GM23248 (cell line): ENCODE measurements at regions not wholly inside any gene's neighbourhood (a gene's known extent, or its start where the extent isn't known, plus 50 kb on each side); places are given as distances from the start of the nearest gene placed in this dataset.

Experiments
- EZH2 ChIP-seq: fragments of 200-600 bp; sonication (generic); IDR thresholded peaks from 2 replicates; pipeline ENCODE4 v1.6.1; 2018; ENCODE audit warnings: antibody characterized with exemption, mild to moderate bottlenecking; ENCODE audit not compliant: insufficient read depth, poor library complexity, severe bottlenecking
- EZH2phosphoT487 ChIP-seq: fragments of 200-600 bp; sonication (generic); IDR thresholded peaks from 2 replicates; pipeline ENCODE4 v1.6.1; 2018; ENCODE audit warnings: antibody characterized with exemption, moderate library complexity, mild to moderate bottlenecking, low read depth; ENCODE audit not compliant: insufficient read depth

DNA sequence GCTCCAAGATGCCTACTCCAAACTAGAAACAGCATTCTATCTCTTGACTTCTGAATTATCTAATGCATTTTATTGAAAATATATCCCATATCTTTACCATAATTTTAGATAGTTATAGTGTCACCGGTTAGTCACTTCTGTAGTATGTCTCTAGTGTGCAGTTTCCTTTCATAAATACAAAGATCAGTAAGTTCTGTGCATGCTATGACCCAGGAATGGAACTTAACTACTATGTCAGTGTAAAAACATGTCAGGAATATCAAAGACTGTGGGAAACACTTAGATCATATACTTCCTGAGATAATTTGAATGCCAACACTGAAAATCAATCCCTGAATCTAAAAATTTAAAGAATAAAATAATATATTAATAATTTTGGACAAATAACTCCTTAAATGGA is 237.6 kb downstream of the ATXN7L3B start:
- no peak for TF ChIP-seq EZH2phosphoT487
- no peak for TF ChIP-seq EZH2
